ENCODE measurements at regions not wholly inside any gene's neighbourhood (a gene's known extent, or its start where the extent isn't known, plus 50 kb on each side); places are given as distances from the start of the nearest gene placed in this dataset.

- no peak overlapping the region for H3K4me3 ChIP-seq (ENCODE audit: control insufficient read depth, low read depth, low read length)
- no peak for TF ChIP-seq CTCF (IDR thresholded peaks at IDR 0.05; ENCODE audit: control insufficient read depth, insufficient read depth, low read depth, low read length, missing control alignments)
- DNase-seq (ENCODE audit: low read depth) = no peak
Measured at GRCh38 chr5:124342027-124342471, 404.4 kb downstream of the ZNF608 start.

- TF ChIP-seq CTCF (IDR thresholded peaks at IDR 0.05; ENCODE audit: control insufficient read depth, insufficient read depth, low read depth, low read length, missing control alignments) = no peak
- no peak overlapping the region for H3K4me3 ChIP-seq (ENCODE audit: control insufficient read depth, low read depth, low read length)
- no peak for DNase-seq (ENCODE audit: low read depth)
Measured at GRCh38 chr5:124341066-124341858, 405.2 kb downstream of the ZNF608 start.

GRCh38 chr5:124337996-124338395, 408.4 kb downstream of the ZNF608 start:
- no peak for DNase-seq (ENCODE audit: low read depth)
- H3K4me3 ChIP-seq (ENCODE audit: control insufficient read depth, low read depth, low read length) = no peak overlapping the region
- no peak for TF ChIP-seq CTCF (IDR thresholded peaks at IDR 0.05; ENCODE audit: control insufficient read depth, insufficient read depth, low read depth, low read length, missing control alignments)

DNA sequence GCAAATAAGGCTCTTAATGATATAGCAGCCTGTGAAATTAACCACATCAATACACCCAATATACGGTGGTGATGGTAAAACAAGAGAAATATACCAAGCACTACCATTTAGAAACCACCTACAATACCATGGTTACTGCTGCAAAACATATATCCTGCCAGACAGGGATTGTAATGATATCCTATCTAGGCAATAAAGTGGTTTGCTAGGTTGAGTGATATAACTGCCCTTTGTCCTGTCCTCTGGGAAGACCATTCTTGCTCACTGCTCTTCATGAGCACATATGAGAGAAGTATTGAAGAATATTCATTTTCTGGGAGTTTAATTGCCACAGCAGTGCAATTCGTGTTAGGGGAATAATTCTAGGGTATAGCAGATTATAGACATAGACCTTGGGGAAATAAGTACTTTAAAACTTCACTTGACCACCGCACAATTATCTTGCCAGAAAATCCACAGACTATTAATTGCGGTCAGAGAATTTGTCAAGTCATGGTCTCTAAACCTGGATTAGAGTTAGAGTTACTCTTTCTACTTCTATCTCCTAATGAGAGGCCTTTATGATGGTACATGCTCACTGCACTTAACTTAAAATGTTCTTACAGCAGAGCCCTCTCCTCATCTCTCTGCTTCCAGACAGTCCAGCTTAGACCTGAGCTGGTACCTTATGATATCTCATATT, 413.0 kb downstream of the ZNF608 start:
- H3K4me3 ChIP-seq (ENCODE audit: control insufficient read depth, low read depth, low read length) = no peak overlapping the region
- no peak for DNase-seq (ENCODE audit: low read depth)
- TF ChIP-seq CTCF (IDR thresholded peaks at IDR 0.05; ENCODE audit: control insufficient read depth, insufficient read depth, low read depth, low read length, missing control alignments) = no peak

- no peak overlapping the region for H3K4me3 ChIP-seq (ENCODE audit: control insufficient read depth, low read depth, low read length)
- no peak for DNase-seq (ENCODE audit: low read depth)
- TF ChIP-seq CTCF (IDR thresholded peaks at IDR 0.05; ENCODE audit: control insufficient read depth, insufficient read depth, low read depth, low read length, missing control alignments) = no peak
Measured at GRCh38 chr5:124332273-124332672, 414.2 kb downstream of the ZNF608 start.

GRCh38 chr5:124330595-124331220, 415.7 kb downstream of the ZNF608 start:
- DNase-seq (ENCODE audit: low read depth) = no peak
- no peak overlapping the region for H3K4me3 ChIP-seq (ENCODE audit: control insufficient read depth, low read depth, low read length)
- TF ChIP-seq CTCF (IDR thresholded peaks at IDR 0.05; ENCODE audit: control insufficient read depth, insufficient read depth, low read depth, low read length, missing control alignments) = no peak
